Transverse colon (tissue), 4 donors: ENCODE measurements at regions not wholly inside any gene's neighbourhood (a gene's known extent, or its start where the extent isn't known, plus 50 kb on each side); places are given as distances from the start of the nearest gene placed in this dataset.

ENCODE experiments used
- DNase-seq: peaks from one replicate; pipeline ENCODE4 v3.0.0-alpha.2; 2019
- H3K27ac ChIP-seq, 4 donors: fragments of 200-600 bp; sonication (generic); 2 replicates each; pipeline ENCODE4 v1.5.1; 2016 to 2018; ENCODE audit warnings: inconsistent platforms in 4 of 4
- H3K27me3 ChIP-seq: fragments of 200-600 bp; sonication (generic); 2 replicates; pipeline ENCODE4 v1.5.1; 2017; ENCODE audit warnings: inconsistent platforms
- H3K36me3 ChIP-seq, 4 donors: fragments of 200-600 bp; sonication (generic); 2 replicates each; pipeline ENCODE4 v1.5.1; 2017 to 2019; ENCODE audit warnings: inconsistent platforms in 4 of 4
- H3K4me1 ChIP-seq, 4 donors: fragments of 200-600 bp; sonication (generic); 2 replicates each; pipeline ENCODE4 v1.5.1; 2017 to 2020; ENCODE audit warnings: inconsistent platforms in 4 of 4
- H3K4me3 ChIP-seq, 4 donors: fragments of 200-600 bp; sonication (generic); 1 replicate in 1 of 4; 2 replicates in 3 of 4; pipeline versions ENCODE4 v1.5.1 to v1.6.1; 2017 to 2019; ENCODE audit warnings: inconsistent platforms in 4 of 4
- H3K9me3 ChIP-seq, 2 donors: fragments of 200-600 bp; sonication (generic); 2 replicates each; pipeline ENCODE4 v1.5.1; 2017 to 2019; ENCODE audit warnings: inconsistent platforms in 2 of 2
- EP300 ChIP-seq: sonication (generic); formaldehyde crosslinking; IDR thresholded peaks from one replicate; pipeline ENCODE4 v1.6.1; 2017; ENCODE audit warnings: antibody characterized with exemption, low read depth
- POLR2A ChIP-seq: fragments of 450-650 bp; IDR thresholded peaks from one replicate; pipeline ENCODE4 v1.6.1; 2016; ENCODE audit warnings: antibody characterized with exemption, mild to moderate bottlenecking, moderate library complexity
- POLR2AphosphoS5 ChIP-seq, 3 donors: sonication (generic); formaldehyde crosslinking; IDR thresholded peaks; one replicate each; pipeline ENCODE4 v1.6.1; 2016; ENCODE audit warnings: antibody characterized with exemption in 3 of 3
- WGBS, 2 donors: methylation state at CpG; one replicate each; pipeline ENCODE4 v1.1.5; 2018; ENCODE audit warnings: low coverage in 1 of 2; 5-methylcytosine and 5-hydroxymethylcytosine counted together
- in situ Hi-C, 4 donors: fragments of 200-750 bp; cut with MboI; loops; one replicate each; pipeline versions ENCODE4 v1.15.0 to v1.15.1; 2017; ENCODE audit warnings: low sequenced_read_pairs in 3 of 4, low pct_ligation_motif_present in 1 of 4, low pct_unique_long_range_greater_than_20kb in 1 of 4
- intact Hi-C: fragments of 100-400 bp; cut with DNase I; formaldehyde crosslinking; loops from one replicate; pipeline ENCODE4 v1.15.1; 2023; ENCODE audit warnings: low total_unique reads
- TF ChIP-seq, protein P1 (sequence below), 5 experiments: fragments of 200-600 bp in 3 of 5; fragments of 450-650 bp in 2 of 5; sonication (generic) in 3 of 5; IDR thresholded peaks; 1 replicate in 2 of 5; 2 replicates in 3 of 5; pipeline ENCODE4 v1.5.1; 2016 to 2017; ENCODE audit warnings: antibody characterized with exemption in 5 of 5, inconsistent platforms in 3 of 5, mild to moderate bottlenecking in 2 of 5, moderate library complexity in 1 of 5

DNA sequence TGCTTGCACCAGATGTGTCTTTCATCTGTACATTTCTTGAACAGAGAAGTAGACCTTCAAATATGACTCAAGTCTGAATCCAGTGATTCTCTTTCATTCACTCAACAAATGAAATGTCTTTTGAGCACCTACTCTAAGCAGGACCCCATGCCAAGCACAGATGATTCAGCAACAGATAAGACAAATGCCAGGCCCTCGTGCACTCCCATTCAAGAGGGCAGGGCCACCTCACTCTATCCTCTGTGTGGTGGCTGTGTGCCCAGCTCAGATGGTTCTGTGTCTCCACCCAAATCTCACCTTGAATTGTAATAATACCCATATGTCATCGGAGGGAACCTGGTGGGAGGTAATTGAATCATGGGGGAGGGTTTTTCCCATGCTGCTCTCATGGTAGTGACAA, 74.1 kb upstream of the NKD1 start:
- DNase-seq: no peak
- H3K4me3 ChIP-seq: no peak overlapping the region
- H3K27ac ChIP-seq: no peak overlapping the region
- no peaks in the 10 kb centered on the region for H3K4me1 ChIP-seq
- TF ChIP-seq, protein P1, sequence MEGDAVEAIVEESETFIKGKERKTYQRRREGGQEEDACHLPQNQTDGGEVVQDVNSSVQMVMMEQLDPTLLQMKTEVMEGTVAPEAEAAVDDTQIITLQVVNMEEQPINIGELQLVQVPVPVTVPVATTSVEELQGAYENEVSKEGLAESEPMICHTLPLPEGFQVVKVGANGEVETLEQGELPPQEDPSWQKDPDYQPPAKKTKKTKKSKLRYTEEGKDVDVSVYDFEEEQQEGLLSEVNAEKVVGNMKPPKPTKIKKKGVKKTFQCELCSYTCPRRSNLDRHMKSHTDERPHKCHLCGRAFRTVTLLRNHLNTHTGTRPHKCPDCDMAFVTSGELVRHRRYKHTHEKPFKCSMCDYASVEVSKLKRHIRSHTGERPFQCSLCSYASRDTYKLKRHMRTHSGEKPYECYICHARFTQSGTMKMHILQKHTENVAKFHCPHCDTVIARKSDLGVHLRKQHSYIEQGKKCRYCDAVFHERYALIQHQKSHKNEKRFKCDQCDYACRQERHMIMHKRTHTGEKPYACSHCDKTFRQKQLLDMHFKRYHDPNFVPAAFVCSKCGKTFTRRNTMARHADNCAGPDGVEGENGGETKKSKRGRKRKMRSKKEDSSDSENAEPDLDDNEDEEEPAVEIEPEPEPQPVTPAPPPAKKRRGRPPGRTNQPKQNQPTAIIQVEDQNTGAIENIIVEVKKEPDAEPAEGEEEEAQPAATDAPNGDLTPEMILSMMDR (IDR thresholded peaks at IDR 0.05): no peak
- TF ChIP-seq EP300 (no peak), POLR2A (no peak), POLR2AphosphoS5 (IDR thresholded peaks at IDR 0.05) (no peak)
- in situ Hi-C loops (no loop called here), intact Hi-C loops (no loop called here)
- WGBS, 2 donors: 38% methylated on average over 2 of the region's 2 CpGs; no CpG with 5 or more reads in 1 of the 2 donors
- no peaks in the 10 kb centered on the region for H3K9me3 ChIP-seq
- no peaks in the 10 kb centered on the region for H3K36me3 ChIP-seq
- H3K27me3 ChIP-seq: peaks cover 20% of the 10 kb centered on the region

DNA sequence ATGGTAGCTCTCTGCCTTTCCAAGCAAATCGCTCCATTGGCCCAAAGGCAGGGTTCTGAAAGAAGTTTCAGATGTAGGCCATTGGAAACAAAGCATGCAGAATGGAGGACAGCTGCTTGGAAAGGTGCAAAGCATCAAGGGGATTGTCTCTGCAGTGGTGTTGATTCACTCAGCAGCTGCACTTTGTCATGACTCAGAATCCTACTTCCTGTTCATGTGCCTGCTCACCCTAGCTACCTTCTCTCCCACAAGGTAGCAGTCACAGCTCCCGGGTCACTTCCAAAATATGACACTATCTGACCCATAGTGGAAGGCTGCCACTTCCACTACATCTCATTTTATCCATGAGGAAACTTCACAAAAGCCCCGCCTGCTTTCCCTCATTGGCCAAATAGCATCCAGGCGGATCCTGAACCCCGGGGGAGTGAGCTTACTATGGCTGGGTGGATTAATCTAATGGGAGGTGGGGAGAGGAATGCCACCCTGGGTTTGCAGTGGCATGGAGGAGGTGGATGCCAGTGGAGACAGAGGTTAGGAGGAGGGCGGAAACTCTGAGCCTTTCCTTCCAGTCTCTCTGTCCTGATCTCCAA, 74.7 kb upstream of the NKD1 start:
- no peak for DNase-seq
- WGBS, 2 donors: 71 to 80% methylated on average over 2 to 6 of the region's 6 CpGs
- H3K4me3 ChIP-seq: no peak overlapping the region
- H3K27me3 ChIP-seq: peaks cover 21% of the 10 kb centered on the region
- intact Hi-C loops (no loop called here), in situ Hi-C loops (no loop called here)
- TF ChIP-seq EP300: no peak
- TF ChIP-seq, protein P1 (IDR thresholded peaks at IDR 0.05): no peak
- no peak for TF ChIP-seq POLR2A
- TF ChIP-seq POLR2AphosphoS5 (IDR thresholded peaks at IDR 0.05): no peak
- no peak overlapping the region for H3K27ac ChIP-seq
- no peaks in the 10 kb centered on the region for H3K36me3 ChIP-seq
- H3K4me1 ChIP-seq: peaks cover 0 to 2% (median under 1%) of the 10 kb centered on the region in 4 donors
- H3K9me3 ChIP-seq: no peaks in the 10 kb centered on the region

- WGBS, 2 donors: 83 to 100% methylated on average over 1 of the region's 1 CpG
- Histone ChIP-seq H3K27ac (no peak overlapping the region), H3K4me1 (peaks cover 0 to 10% (median 7%) of the 10 kb centered on the region in 4 donors), H3K4me3 (no peak overlapping the region), H3K36me3 (no peaks in the 10 kb centered on the region), H3K27me3 (peaks cover 21% of the 10 kb centered on the region), H3K9me3 (no peaks in the 10 kb centered on the region)
- intact Hi-C loops (no loop called here), in situ Hi-C loops (no loop called here)
- TF ChIP-seq, protein P1 (IDR thresholded peaks at IDR 0.05): no peak
- TF ChIP-seq POLR2A: no peak
- no peak for TF ChIP-seq POLR2AphosphoS5 (IDR thresholded peaks at IDR 0.05)
- TF ChIP-seq EP300: no peak
- no peak for DNase-seq
These were observed 75.7 kb upstream of the NKD1 start for GRCh38 chr16:50472472-50472871.

- peaks cover 25% of the 10 kb centered on the region for H3K27me3 ChIP-seq
- TF ChIP-seq POLR2A (no peak), EP300 (no peak)
- intact Hi-C loops: no loop called here
- peaks cover 0 to 10% (median 7%) of the 10 kb centered on the region in 4 donors for H3K4me1 ChIP-seq
- WGBS, 2 donors: 81 to 85% methylated on average over 3 of the region's 3 CpGs
- H3K4me3 ChIP-seq: no peak overlapping the region
- no peak for DNase-seq
- H3K36me3 ChIP-seq: no peaks in the 10 kb centered on the region
- H3K9me3 ChIP-seq: no peaks in the 10 kb centered on the region
- no peak overlapping the region for H3K27ac ChIP-seq
- in situ Hi-C loops: no loop called here
These were observed 77.5 kb upstream of the NKD1 start for GRCh38 chr16:50470687-50471086.

DNA sequence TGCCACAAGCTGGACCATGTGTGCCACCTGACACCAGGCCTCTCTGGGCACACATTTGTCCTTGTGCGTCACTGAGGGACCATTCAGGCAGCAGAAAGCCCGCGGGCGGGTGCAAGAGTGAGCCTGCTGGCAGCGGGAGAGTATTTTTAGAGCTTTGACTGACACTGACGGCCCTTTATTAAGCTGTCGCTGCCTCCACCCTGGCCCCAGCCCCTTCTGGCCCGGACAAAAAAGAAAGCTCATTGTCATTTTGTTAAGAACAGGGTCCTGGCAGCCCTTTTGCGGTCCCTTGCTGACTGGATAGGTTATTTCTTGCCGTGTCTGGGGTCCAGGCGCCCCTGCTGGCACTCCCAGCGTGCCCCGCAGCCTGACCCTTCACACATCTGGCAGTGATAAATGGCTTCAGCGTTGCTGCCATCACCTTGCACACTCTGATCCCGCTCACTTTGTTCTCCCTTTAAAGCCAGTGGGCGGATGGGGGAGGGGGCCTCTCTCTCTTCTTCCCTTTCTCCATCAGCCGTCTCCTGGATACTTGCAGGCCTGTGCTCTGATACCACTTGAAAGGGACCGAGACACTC, 78.4 kb upstream of the NKD1 start:
- in situ Hi-C loops (no loop called here), intact Hi-C loops (no loop called here)
- peaks cover 0 to 10% (median 7%) of the 10 kb centered on the region in 4 donors for H3K4me1 ChIP-seq
- TF ChIP-seq POLR2A: no peak
- TF ChIP-seq, protein P1 (IDR thresholded peaks at IDR 0.05): no peak
- TF ChIP-seq POLR2AphosphoS5 (IDR thresholded peaks at IDR 0.05): no peak
- no peak for TF ChIP-seq EP300
- H3K27ac ChIP-seq: no peak overlapping the region
- H3K9me3 ChIP-seq: no peaks in the 10 kb centered on the region
- no peak for DNase-seq
- WGBS, 2 donors: 52 to 82% methylated on average over 9 to 18 of the region's 18 CpGs
- no peak overlapping the region for H3K4me3 ChIP-seq
- H3K27me3 ChIP-seq: peaks cover 25% of the 10 kb centered on the region
- H3K36me3 ChIP-seq: no peaks in the 10 kb centered on the region
